Stimulated activated CD8-positive, alpha-beta memory T cell treated with anti-CD3 and anti-CD28 coated beads, Interleukin-4, amount 100 ng/mL, for 1 hour (primary cell): ENCODE measurements at regions not wholly inside any gene's neighbourhood (a gene's known extent, or its start where the extent isn't known, plus 50 kb on each side); places are given as distances from the start of the nearest gene placed in this dataset.

Experiments used
- DNase-seq, 2 donors: peaks; one replicate each; pipeline ENCODE4 v3.0.0-alpha.2; 2020; ENCODE audit warnings: low read depth in 2 of 2, low spot score in 1 of 2

DNA sequence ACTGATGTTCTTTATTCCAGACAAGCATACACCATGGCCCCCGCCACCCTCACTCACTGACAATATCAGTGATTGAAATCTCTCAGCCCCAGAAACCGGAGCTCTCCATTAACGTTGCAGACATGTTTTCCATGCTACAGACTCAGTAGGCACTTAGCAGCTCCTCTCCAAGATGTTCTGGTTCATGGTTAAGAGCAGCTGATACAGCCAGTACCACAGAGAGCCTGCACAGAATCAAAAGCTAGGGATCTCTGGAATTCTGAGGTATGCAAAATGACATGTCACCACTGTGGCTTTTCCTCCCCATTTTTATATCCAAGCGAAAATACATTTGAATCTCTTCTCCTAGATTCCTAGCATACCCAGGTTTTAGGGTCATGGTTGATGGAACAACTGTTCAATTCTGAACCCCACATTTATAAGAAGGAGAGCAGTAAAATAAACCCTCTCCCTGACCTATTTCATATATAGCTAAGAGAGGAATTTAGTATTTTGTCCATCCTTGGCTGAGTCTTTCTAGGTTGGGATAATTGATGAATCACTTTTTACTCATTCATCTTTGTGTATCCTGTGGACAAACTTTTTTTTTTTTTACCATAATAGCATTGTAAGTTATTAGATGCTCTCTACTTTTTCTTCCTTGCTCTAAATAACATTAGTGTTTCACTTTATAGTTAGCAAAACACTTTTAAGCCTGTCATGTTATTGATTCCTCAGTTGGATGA, 488.4 kb upstream of the PIK3C3 start:
- DNase-seq: no peak

DNA sequence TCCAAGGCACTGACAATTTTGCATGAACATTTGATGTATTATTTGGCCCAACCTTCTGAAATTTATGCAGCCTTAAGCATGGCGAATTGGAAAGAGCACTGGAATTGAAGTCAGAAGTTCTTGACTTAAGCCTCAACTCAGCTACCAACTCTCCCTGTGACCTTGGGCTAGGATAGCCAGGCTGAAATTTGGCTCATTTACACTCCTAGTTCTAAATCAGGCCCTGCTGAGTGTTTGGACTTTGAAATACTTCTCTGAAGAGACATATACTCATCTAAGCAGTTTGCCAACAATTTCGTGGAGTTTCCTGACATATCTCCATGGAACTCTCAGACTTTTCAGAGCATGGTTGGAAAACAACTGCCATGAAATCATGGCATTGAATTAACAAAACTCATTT, 489.6 kb upstream of the PIK3C3 start:
- DNase-seq: no peak

DNA sequence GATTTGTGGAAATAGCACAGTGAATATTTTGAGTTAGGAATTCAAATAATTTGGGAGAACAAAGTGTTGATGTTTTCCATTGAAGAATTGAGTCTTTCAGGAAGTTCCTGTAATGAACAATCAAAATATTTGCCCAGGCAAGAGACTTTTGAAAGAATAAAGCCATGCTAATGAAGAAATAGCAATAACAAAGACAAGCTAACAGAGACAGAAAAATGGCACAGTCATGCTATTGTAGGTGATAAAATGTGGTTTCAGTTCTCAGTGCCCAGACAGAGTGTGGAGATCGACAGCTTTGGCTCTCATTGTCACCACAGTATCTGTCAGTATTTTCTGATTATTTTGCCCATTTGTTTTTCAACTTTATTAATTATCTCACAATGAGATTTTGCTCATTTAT, 490.8 kb upstream of the PIK3C3 start:
- DNase-seq: no peak

DNA sequence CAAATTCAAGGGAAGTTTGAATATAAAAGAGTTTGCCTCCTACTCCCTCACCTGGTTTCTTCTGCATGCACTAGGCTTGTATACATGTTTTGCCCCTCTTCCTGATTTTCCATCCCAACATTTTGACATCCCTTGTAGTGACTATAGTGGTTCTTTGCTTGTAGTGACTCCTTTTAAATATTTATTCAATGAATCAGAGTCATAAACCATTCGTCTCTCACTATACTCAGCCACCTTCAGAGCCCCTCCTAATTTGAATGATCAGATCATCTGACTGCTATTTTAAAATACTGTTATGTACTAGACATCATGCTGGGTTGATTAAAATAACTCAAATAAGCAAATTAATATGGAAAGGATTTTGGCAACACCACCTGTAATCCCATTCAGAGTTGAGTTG, 492.1 kb upstream of the PIK3C3 start:
- DNase-seq: no peak

DNA sequence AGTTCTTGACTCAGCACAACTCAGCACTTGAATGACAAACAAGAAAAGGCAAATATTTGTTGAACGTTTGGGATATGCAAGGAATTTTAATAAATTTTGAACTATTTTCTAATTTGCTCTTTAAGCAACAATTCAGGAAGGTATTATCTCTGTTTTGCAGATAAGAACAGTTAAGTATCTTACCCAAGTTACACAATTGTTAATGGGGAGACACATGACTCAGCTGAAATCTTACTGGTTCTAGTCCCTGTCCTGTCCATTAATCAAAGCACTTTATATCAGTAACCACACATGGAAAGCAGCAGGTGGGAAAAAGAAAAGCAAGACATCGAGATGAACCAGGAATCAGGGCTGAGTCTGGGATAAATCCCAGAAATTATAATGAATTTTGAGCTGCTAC, 493.9 kb upstream of the PIK3C3 start:
- no peak for DNase-seq

DNA sequence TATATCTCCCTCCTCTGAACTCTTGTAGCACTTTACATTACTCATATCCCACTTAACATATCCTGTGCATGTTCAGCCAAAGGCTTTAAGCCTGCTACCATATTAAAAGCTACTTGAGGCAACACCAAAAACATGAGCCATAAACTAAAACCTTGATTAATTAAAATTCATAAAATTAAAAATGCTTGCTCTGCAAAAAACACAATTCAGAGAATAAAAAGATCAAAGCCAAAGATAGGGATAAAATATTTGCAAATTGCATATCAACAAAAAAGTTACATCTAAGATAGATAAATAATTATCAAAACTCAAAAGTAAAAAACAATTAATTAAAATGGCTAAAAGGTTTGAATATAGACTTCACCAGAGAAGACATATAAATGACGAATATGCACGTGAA, 495.4 kb upstream of the PIK3C3 start:
- DNase-seq: no peak

DNA sequence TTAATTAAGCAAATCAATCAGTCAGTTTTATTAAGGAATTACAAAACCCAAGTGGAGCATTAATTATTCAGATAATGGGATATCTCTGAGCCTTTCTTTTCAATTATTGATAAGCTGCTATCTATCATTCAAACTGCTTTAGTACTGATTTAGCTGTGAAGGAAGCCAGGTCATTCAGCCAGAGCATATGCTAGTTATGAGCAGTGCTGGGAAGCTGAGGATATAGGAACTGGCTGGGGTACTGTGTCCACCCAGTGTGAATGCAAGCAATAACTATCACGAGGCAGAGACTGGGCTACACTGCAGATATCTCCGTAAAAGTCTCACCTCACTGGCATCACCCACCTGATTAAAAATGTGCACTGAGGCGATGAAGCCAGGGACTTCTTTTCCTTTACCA, 496.7 kb upstream of the PIK3C3 start:
- no peak for DNase-seq

DNA sequence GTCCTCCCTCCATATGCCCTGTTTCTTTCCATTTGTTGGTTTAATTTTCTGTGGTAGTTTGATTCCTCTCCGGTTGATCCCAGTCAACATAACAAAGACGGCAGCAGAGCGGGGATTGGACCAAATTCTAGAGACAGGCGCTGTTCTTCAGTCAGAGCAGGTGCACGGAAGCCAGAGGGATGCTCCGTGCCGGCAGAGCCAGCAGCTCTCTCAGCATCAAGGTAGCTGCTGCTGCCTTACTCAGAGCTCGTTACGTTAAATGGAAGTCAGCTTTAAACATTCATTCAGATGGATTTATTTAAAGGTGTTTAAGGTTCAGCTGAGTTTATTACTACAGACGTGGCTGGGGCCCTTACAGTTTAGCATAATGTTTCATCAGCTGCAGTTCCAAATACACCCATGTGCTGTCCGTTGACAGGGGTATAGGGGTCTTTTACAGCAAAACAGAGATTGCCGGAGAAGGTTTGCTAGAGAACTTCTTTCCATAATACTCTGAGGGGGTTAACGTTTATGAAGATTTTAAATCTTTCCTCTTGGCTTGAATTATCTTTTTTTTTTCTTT, 497.2 kb upstream of the PIK3C3 start:
- no peak for DNase-seq

DNA sequence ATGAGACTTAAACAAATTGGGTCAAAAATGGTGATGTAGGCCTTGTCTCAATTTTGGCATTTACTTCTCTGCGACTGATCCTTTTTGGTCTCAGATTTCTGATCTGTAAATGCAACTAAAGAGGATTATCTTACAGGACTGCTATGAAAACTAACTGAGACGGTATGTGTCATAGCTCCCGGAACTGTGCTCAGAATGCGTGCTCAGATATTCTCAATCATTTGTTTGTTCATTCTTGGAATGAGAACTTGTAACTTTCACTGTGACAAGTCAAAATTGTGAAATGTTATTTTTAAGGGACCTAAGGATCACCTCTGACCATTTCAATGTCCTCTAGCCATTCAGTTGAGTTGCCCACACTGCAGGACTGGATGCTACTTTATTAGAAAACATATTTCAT, 498.2 kb upstream of the PIK3C3 start:
- no peak for DNase-seq

DNA sequence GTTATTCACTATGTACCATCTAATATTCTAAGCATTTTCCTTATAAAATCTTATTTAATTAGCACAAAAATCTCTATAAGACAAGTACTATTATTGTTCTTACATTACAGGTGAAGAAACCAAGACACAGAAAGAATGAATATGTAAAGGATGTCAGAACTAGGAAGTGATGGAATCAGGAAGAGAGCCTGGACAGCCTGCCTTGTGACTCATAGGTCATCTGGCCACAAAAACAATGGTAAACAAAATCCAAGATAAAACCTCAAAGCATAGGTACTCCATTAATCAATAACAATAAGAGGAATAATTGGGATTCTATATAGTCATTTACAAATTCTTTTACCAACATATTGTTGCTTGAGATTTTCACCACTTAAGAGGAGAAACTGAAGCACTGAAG, 505.4 kb upstream of the PIK3C3 start:
- no peak for DNase-seq

DNA sequence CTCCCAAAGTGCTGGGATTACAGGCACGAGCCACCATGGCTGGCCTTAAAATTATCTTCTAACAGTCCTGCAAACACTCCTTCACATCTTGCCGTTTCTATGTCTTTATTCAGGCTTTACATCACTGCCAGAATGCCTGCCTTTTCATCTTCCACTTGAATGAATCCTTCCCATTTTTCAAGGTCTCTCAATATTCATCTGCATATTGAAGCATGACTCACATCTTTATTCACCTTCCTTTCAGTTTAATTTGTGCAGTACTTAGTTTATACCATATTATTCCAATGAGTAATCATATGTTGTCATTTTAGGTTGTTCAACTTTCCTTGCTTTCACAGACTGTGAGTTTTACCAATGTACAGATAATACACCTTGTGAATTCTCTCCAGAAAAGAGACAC, 510.1 kb upstream of the PIK3C3 start:
- DNase-seq: no peak

DNA sequence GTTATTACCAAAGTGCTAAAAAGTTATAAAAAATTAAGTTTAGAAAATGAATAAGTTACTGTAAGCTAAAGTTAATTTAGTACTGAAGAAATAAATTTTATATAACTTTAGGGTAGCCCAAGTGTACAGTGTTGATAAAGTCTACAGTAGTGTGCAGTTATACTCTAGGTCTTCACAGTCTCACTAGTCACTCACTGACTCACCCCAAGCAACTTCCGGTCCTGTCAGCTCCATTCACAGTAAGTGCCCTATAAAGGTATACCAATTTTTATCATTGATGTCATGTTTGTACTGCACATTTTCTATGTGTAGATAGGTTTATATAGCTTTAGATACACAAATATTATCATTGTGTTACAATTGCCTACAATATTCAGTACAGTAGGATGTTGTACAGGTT, 518.3 kb upstream of the PIK3C3 start:
- DNase-seq: no peak

DNA sequence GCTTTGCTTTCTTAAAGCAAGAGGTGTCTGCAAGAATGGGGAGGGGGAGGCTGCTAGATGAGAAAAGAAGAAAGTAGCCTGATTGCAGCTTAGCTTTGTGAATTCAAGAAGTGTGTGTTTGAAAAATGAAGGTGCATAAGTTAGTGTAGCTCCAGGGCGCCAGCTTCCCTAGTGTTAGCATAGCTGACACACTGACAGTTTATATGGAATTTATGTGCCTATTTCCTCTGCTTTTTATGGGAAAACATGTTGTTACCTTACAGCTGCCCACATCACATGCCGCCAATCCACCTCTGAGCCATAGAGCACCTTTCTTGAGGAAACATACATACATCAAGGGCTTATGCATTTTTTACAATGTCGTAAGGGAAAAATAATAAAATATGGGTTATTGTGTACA, 536.4 kb upstream of the PIK3C3 start:
- DNase-seq: no peak

DNA sequence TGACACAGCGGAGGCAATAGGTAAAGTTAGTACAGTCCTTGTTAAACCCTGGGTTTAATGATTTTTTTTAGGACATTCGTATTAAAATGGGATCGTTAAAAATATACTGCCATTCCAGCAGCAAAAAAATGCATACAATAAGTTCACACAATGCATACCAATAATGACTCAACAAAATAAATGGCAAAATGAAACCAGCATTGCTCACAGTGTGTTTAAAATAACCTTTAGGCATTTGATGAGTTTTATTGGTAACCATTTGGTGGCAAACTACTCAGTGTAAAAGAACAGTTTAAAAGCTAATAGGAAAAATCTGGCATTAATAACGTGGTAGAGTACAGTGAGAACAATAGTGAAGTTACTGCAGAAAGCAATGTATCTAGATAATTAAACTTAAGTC, 539.0 kb upstream of the PIK3C3 start:
- DNase-seq: no peak

DNA sequence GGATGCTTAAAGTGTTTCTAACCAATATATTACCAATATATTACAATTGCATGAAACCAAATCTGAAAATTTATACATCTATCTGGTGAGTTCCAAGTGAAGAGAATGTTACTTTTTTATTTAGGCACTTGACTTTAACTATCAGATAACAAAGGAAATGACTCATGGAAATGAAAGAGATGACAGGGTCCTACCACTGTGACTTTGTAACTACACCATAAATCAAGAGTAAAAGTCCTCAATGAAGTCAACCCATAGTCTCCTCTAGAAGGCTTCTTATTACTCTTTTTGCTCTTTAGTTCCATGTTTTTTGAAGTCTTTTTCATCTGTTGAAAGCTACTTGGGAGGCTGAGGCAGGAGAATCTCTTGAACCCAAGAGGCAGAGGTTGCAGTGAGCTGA, 545.0 kb upstream of the PIK3C3 start:
- no peak for DNase-seq

DNA sequence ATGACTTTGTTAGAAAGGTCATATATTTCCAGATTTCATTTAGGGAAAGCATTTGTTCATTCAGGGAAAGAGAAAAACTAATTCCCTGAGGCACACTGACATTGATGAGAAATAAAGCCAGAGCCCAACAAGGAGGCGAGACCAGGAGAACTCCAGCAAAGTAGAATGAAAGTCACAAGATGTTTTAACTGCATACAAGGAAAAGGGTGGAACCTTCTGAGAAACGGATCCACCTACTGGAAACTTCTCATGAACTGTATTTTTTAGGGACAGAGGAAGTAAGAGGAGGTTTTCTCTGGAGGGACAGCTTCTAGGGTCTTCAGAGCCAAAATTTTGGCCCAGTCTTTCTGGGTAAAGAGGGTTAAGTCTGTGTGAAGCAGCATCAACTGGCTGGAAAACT, 548.2 kb upstream of the PIK3C3 start:
- DNase-seq: no peak

DNA sequence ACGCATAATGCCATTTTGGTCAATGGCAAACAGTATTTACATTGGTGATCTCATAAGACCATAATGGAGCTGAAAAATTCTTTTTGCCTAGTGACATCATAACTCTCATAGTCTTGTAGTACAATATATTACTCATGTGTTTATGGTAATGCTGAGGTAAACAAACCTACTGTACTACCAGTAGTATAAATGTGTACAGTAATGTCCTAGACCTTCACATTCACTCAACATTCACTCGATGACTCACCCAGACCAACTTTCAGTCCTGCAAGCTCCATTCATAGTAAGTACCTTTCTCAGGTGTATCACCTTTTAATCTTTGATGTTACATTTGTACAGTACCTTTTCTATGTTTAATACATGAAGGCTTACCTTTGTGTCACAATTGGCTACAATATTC, 558.2 kb upstream of the PIK3C3 start:
- no peak for DNase-seq

DNA sequence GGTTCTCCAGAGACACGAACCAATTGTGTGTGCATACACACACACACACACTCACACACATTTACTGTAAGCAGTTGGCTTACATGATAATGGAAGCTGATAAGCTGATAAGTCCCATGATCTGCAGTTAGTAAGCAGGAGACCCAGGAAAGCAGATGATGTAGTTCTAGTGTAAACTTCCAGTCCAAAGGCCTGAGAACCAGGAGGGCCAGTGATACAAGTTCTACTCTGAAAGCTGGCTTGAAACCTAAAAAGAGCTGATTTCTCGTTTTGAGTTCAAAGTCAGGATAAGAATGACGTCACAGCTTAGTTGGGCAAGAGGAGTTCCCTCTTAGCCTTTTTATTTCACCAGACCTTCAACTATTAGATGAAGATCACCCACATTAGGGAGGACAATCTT, 558.8 kb upstream of the PIK3C3 start:
- DNase-seq: no peak

DNA sequence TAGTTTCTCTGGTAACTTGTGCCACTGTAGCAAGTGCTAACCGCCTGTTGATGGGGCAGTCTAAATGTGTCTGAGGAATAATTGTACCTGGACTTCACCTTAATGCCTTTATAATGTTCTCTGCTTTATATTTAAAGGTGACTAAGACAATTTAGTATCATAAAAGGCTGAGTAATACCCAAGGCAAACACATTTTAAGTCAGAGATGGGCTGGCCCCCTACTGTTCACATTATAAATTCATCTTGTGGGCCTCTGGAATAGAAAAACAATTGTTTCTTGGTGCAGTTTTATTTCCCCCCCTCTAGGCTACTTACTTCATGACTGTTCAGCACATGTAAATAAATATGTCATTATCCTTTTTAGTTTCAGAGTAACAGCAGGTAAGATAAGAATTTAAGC, 559.3 kb upstream of the PIK3C3 start:
- DNase-seq: no peak

DNA sequence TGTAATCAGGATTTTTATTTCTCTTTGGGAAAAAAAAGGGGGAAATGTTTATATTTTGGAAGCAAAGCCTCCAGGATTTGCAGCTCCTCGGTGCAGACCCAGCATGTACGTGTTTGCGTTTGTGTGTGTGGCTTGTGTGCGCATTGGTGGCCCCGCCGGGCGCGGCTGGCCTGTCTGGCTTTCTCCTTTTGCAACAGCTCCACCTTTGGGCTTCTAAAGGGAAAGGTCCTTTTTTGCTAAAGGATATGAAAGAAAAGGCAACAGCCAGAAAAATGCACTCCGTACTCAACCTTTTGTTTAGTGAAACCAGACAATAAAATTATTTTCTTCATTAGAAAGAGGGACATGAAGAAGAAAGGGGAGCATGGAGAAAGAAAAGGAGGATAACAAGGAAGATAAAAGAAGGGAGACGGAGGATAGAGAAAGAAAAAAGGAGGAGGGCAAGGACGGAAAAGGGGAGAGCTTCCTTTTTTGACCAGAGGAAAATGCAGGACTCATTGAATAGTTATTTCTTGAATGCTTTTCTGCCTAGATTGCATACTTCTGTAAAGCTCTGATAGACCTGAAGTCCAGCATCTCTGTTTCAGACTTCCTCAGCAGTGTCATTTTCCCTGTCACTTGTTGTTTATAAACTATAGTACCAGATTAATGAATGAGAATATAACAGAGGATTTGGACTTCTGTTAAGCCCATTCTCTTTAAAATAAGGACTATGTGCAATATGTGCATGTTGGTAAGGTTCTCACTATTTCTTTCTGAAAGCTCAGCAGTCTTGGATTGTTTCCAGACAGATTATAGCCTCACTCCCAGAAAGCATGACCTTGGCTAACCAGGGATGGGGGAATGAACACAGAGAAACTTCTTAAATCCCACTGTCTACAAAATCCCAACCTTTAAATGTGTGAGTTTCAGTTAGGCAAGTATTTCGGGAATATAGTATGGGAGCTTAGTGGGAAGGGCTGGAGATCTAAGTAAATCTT, 563.1 kb upstream of the PIK3C3 start:
- DNase-seq: no peak

DNA sequence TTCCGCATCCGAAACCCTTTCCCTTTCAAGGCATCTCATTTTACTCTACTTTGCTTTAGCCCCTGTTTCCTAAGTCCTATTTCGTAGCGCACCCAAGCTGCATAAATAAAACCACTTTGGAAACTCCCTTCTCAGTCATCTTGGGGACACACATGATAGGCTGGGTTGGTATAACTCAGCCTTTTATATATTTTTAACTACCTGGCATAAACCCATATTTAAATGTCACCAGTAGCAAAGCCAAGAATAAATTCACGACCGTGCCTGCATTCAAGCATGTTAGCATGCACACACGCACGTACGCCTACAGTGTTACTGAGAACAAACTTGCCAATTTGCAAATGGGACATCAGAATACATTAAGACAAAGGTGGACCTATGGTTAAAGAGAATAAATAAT, 564.7 kb upstream of the PIK3C3 start:
- DNase-seq: no peak

DNA sequence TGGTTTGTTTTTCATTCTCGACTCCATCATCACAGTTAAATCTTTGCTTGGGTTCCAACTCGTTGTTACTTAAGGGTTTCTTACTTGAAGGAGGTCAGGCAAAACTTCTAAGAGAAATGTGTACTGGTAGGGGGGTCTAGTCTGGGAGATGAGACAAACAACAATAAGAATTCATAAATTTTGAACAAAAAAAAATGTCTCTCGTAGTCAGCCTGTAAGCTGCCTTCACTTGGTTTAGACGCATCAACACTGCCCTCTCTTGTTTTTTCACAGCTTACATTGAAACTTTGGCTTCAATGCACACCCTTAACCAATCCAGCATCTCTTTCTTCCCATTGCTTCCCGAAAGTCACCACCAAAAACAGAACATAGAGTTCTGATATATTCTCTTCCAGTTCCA, 576.4 kb upstream of the PIK3C3 start:
- no peak for DNase-seq
